Epithelial cell of prostate (primary cell): ENCODE measurements at regions not wholly inside any gene's neighbourhood (a gene's known extent, or its start where the extent isn't known, plus 50 kb on each side); places are given as distances from the start of the nearest gene placed in this dataset.
A peak's percentile ranks its signal among the peaks of the same experiment; 100 is the strongest.
"Not testable (repeated sequence)": the region's sequence is repeated elsewhere in the genome, so short reads cannot be mapped to it uniquely, and the experiment has no call there.

Experiments
- DNase-seq: peaks from one replicate; pipeline ENCODE4 v3.0.0-alpha.2; 2011; ENCODE audit warnings: low read depth, low spot score
- H3K27ac ChIP-seq: fragments of 450-650 bp; 2 replicates; pipeline ENCODE4 v1.5.1; 2017; ENCODE audit warnings: mild to moderate bottlenecking

GRCh38 chr1:148432318-148432717 lies 50.8 kb downstream of the PPIAL4G start:
- DNase-seq, H3K27ac ChIP-seq: not testable (repeated sequence)

- H3K27ac ChIP-seq, DNase-seq: not testable (repeated sequence)
Observed at GRCh38 chr1:148429856-148430255, 53.2 kb downstream of the PPIAL4G start.

- DNase-seq, H3K27ac ChIP-seq: not testable (repeated sequence)
Observed at GRCh38 chr1:148426940-148427611, 56.0 kb downstream of the PPIAL4G start.

GRCh38 chr1:148426385-148426784 lies 56.7 kb downstream of the PPIAL4G start:
- not testable (repeated sequence) for H3K27ac ChIP-seq

GRCh38 chr1:148424143-148425003 lies 58.7 kb downstream of the PPIAL4G start:
- DNase-seq, result not testable (repeated sequence)
- H3K27ac ChIP-seq, result peak overlapping the region; percentile 15

More at GRCh38 chr1:148426385-148426784, 56.7 kb downstream of the PPIAL4G start:
- DNase-seq, result not testable (repeated sequence)

GRCh38 chr1:148422921-148423320 lies 60.2 kb downstream of the PPIAL4G start:
- not testable (repeated sequence) for DNase-seq, H3K27ac ChIP-seq

GRCh38 chr1:148417241-148417640 lies 65.9 kb downstream of the PPIAL4G start:
- DNase-seq, result not testable (repeated sequence)

GRCh38 chr1:148413385-148413784 lies 69.7 kb downstream of the PPIAL4G start:
- not testable (repeated sequence) for H3K27ac ChIP-seq, DNase-seq

More at GRCh38 chr1:148417241-148417640, 65.9 kb downstream of the PPIAL4G start:
- not testable (repeated sequence) for H3K27ac ChIP-seq

- H3K27ac ChIP-seq, result not testable (repeated sequence)
Observed at GRCh38 chr1:148404786-148405568, 78.1 kb downstream of the PPIAL4G start.

GRCh38 chr1:148403925-148404324 lies 79.2 kb downstream of the PPIAL4G start:
- not testable (repeated sequence) for DNase-seq, H3K27ac ChIP-seq

More at GRCh38 chr1:148404786-148405568, 78.1 kb downstream of the PPIAL4G start:
- not testable (repeated sequence) for DNase-seq

- H3K27ac ChIP-seq, result peak overlapping the region; percentile 70
- not testable (repeated sequence) for DNase-seq
Observed at GRCh38 chr1:148403085-148403456, 80.0 kb downstream of the PPIAL4G start.

GRCh38 chr1:148402152-148403084 lies 80.7 kb downstream of the PPIAL4G start:
- not testable (repeated sequence) for DNase-seq
- H3K27ac ChIP-seq, result peak overlapping the region; percentile 70

- not testable (repeated sequence) for H3K27ac ChIP-seq, DNase-seq
Observed at GRCh38 chr1:148397516-148397915, 85.6 kb downstream of the PPIAL4G start.

- not testable (repeated sequence) for H3K27ac ChIP-seq, DNase-seq
Observed at GRCh38 chr1:148392505-148392904, 90.6 kb downstream of the PPIAL4G start.

GRCh38 chr1:148391323-148391722 lies 91.8 kb downstream of the PPIAL4G start:
- not testable (repeated sequence) for H3K27ac ChIP-seq, DNase-seq

- DNase-seq, result no peak
- H3K27ac ChIP-seq, result peak overlapping the region; percentile 93
Observed at GRCh38 chr1:148389027-148389339, 94.1 kb downstream of the PPIAL4G start.

GRCh38 chr1:148388260-148389026 lies 94.7 kb downstream of the PPIAL4G start:
- DNase-seq, result peak; percentile 84
- H3K27ac ChIP-seq, result peak overlapping the region; percentile 93

- peak overlapping the region; percentile 93 for H3K27ac ChIP-seq
Observed at GRCh38 chr1:148387949-148388259, 95.2 kb downstream of the PPIAL4G start.

More at GRCh38 chr1:148387949-148388259, 95.2 kb downstream of the PPIAL4G start:
- DNase-seq, result not testable (repeated sequence)
